OCI-LY3 (cell line): ENCODE measurements at regions not wholly inside any gene's neighbourhood (a gene's known extent, or its start where the extent isn't known, plus 50 kb on each side); places are given as distances from the start of the nearest gene placed in this dataset.

Source experiments
- EZH2phosphoT487 ChIP-seq: fragments of 200-600 bp; shearing (Covaris generic); IDR thresholded peaks from 2 replicates; pipeline ENCODE4 v1.6.1; 2018; ENCODE audit warnings: antibody characterized with exemption, mixed run types, low read depth
- TF ChIP-seq, protein P1 (sequence below): fragments of 200-600, 300-600 bp; sonication (generic); IDR thresholded peaks from 2 replicates; pipeline ENCODE4 v1.5.1; 2014; ENCODE audit warnings: antibody characterized with exemption, low read length, low read depth

GRCh38 chr18:41444943-41445342 lies 510.1 kb upstream of the PIK3C3 start:
- TF ChIP-seq EZH2phosphoT487 = no peak
- TF ChIP-seq, protein P1, sequence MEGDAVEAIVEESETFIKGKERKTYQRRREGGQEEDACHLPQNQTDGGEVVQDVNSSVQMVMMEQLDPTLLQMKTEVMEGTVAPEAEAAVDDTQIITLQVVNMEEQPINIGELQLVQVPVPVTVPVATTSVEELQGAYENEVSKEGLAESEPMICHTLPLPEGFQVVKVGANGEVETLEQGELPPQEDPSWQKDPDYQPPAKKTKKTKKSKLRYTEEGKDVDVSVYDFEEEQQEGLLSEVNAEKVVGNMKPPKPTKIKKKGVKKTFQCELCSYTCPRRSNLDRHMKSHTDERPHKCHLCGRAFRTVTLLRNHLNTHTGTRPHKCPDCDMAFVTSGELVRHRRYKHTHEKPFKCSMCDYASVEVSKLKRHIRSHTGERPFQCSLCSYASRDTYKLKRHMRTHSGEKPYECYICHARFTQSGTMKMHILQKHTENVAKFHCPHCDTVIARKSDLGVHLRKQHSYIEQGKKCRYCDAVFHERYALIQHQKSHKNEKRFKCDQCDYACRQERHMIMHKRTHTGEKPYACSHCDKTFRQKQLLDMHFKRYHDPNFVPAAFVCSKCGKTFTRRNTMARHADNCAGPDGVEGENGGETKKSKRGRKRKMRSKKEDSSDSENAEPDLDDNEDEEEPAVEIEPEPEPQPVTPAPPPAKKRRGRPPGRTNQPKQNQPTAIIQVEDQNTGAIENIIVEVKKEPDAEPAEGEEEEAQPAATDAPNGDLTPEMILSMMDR = no peak
